Astrocyte (in vitro differentiated cells and primary cell): ENCODE measurements at regions not wholly inside any gene's neighbourhood (a gene's known extent, or its start where the extent isn't known, plus 50 kb on each side); places are given as distances from the start of the nearest gene placed in this dataset.

Experiments
- DNase-seq: peaks from one replicate; pipeline ENCODE4 v3.0.0-alpha.2; 2010; ENCODE audit warnings: low read depth
- FAIRE-seq: peaks from 2 replicates; lab custom pipeline; 2011; peaks lifted over from hg19 to GRCh38; lab: Jason Lieb, UNC
- H2AFZ ChIP-seq: 2 replicates; pipeline ENCODE4 v1.6.0; 2012; ENCODE audit warnings: low read depth, low read length, inconsistent platforms
- H3K27ac ChIP-seq: 2 replicates; pipeline ENCODE4 v1.5.1; 2011; ENCODE audit warnings: low read depth, low read length, inconsistent platforms
- H3K27me3 ChIP-seq: 2 replicates; pipeline ENCODE4 v1.6.0; 2011; ENCODE audit warnings: low read length, inconsistent platforms; ENCODE audit not compliant: insufficient read depth
- H3K36me3 ChIP-seq: 2 replicates; pipeline ENCODE4 v1.5.1; 2011; ENCODE audit warnings: low read length, inconsistent platforms; ENCODE audit not compliant: insufficient read depth
- H3K4me1 ChIP-seq: 2 replicates; pipeline ENCODE4 v1.5.1; 2011; ENCODE audit warnings: low read length, inconsistent platforms; ENCODE audit not compliant: insufficient read depth
- H3K4me2 ChIP-seq: 2 replicates; pipeline ENCODE4 v1.6.0; 2012; ENCODE audit warnings: low read length, inconsistent platforms
- H3K4me3 ChIP-seq: 2 replicates; pipeline ENCODE4 v1.5.1; 2011; ENCODE audit warnings: low read depth, mild to moderate bottlenecking, low read length, inconsistent platforms; ENCODE audit not compliant: insufficient read depth
- H3K79me2 ChIP-seq: 2 replicates; pipeline ENCODE4 v1.6.0; 2012; ENCODE audit warnings: mild to moderate bottlenecking, low read length, inconsistent platforms; ENCODE audit not compliant: insufficient read depth
- H3K9ac ChIP-seq: 2 replicates; pipeline ENCODE4 v1.6.0; 2012; ENCODE audit warnings: mild to moderate bottlenecking, low read length, inconsistent platforms
- H3K9me3 ChIP-seq: 2 replicates; pipeline ENCODE4 v1.5.1; 2012; ENCODE audit warnings: low read depth, mild to moderate bottlenecking, low read length, inconsistent platforms; ENCODE audit not compliant: insufficient read depth
- H4K20me1 ChIP-seq: 2 replicates; pipeline ENCODE4 v1.6.0; 2012; ENCODE audit warnings: low read length, inconsistent platforms; ENCODE audit not compliant: insufficient read depth
- H3K27ac Mint-ChIP-seq: one replicate; pipeline ENCODE4 v1.8.0; 2021; ENCODE audit warnings: mild to moderate bottlenecking, mixed read lengths; ENCODE audit not compliant: unreplicated experiment
- H3K27me3 Mint-ChIP-seq: one replicate; pipeline ENCODE4 v1.8.0; 2021; ENCODE audit warnings: low read depth, mixed read lengths; ENCODE audit not compliant: unreplicated experiment
- H3K36me3 Mint-ChIP-seq: one replicate; pipeline ENCODE4 v1.8.0; 2021; ENCODE audit warnings: low read depth, mixed read lengths; ENCODE audit not compliant: unreplicated experiment
- H3K4me1 Mint-ChIP-seq: one replicate; pipeline ENCODE4 v1.8.0; 2021; ENCODE audit warnings: low read depth, mixed read lengths; ENCODE audit not compliant: unreplicated experiment
- H3K4me3 Mint-ChIP-seq: one replicate; pipeline ENCODE4 v1.8.0; 2021; ENCODE audit warnings: mild to moderate bottlenecking, moderate library complexity, mixed read lengths; ENCODE audit not compliant: unreplicated experiment
- H3K9me3 Mint-ChIP-seq: one replicate; pipeline ENCODE4 v1.8.0; 2021; ENCODE audit warnings: mild to moderate bottlenecking, mixed read lengths; ENCODE audit not compliant: unreplicated experiment
- CTCF ChIP-seq: IDR thresholded peaks from 2 replicates; pipeline ENCODE4 v1.5.1; 2011; ENCODE audit warnings: low read depth, mild to moderate bottlenecking, inconsistent platforms, low read length, moderate library complexity; ENCODE audit not compliant: insufficient read depth
- EZH2 ChIP-seq: IDR thresholded peaks from 2 replicates; pipeline ENCODE4 v1.6.1; 2012; ENCODE audit warnings: mild to moderate bottlenecking, low read length, inconsistent platforms; ENCODE audit not compliant: insufficient read depth

GRCh38 chr2:176669398-176670174 lies 400.3 kb downstream of the MTX2 start:
- H3K4me2 ChIP-seq: no peak overlapping the region
- peaks cover 8% of the 10 kb centered on the region for H3K27me3 ChIP-seq
- H3K27ac ChIP-seq: no peak overlapping the region
- TF ChIP-seq EZH2: no peak
- DNase-seq (no peak), FAIRE-seq (peak; percentile 23)
- no peaks in the 10 kb centered on the region for H3K79me2 ChIP-seq
- no peaks in the 10 kb centered on the region for H4K20me1 ChIP-seq
- Mint-ChIP-seq H3K36me3 (no peaks in the 10 kb centered on the region), H3K4me3 (no peak overlapping the region), H3K4me1 (peaks cover 18% of the 10 kb centered on the region), H3K27ac (peak overlapping the region; percentile 13), H3K27me3 (no peaks in the 10 kb centered on the region), H3K9me3 (no peaks in the 10 kb centered on the region)
- H3K9ac ChIP-seq: no peak overlapping the region
- H3K4me1 ChIP-seq: no peaks in the 10 kb centered on the region
- no peaks in the 10 kb centered on the region for H3K9me3 ChIP-seq
- no peak overlapping the region for H3K4me3 ChIP-seq
- H3K36me3 ChIP-seq: no peaks in the 10 kb centered on the region
- H2AFZ ChIP-seq: no peak overlapping the region

DNA sequence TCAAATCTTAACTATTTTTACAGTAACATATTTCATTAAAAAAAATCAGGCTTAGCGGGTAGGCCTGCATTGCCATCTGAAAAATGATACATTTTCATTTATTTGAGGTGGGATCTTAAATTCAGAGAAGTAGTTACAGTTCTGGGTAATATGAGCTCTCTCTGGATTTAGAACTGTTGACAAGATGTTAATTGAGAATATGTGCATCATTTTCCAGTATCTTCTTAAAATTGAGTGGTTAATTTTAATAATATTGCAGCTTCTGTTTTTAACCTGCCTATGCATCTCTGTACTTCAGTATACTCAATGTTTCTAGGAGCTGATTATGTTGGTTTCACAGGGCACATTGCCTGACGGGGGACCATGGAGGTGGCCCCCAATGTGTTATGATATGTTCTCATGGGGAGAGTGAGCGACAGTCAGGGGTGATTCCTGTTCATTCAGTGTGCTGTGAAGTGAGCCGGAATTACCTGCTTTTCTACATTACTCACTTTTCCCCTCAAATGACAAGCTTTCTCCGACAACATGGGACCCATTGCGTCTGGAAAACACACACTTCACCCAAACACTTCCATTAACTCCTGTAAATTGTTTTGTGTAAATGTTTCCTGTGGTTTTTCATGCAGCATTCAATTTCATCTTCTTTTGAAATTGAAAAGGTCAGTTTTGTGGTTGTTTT lies 406.2 kb downstream of the MTX2 start:
- no peak for FAIRE-seq
- Histone ChIP-seq H3K79me2 (no peaks in the 10 kb centered on the region), H3K4me1 (no peaks in the 10 kb centered on the region), H2AFZ (no peak overlapping the region), H3K4me2 (no peak overlapping the region), H3K36me3 (no peaks in the 10 kb centered on the region), H3K27ac (no peak overlapping the region), H3K4me3 (no peak overlapping the region), H3K27me3 (peaks cover 2% of the 10 kb centered on the region), H3K9ac (no peak overlapping the region), H3K9me3 (no peaks in the 10 kb centered on the region), H4K20me1 (no peaks in the 10 kb centered on the region)
- H3K36me3 Mint-ChIP-seq: no peaks in the 10 kb centered on the region
- H3K27me3 Mint-ChIP-seq: no peaks in the 10 kb centered on the region
- DNase-seq: no peak
- H3K4me1 Mint-ChIP-seq: peaks cover 5% of the 10 kb centered on the region
- no peak overlapping the region for H3K4me3 Mint-ChIP-seq
- TF ChIP-seq CTCF: no peak
- no peak for TF ChIP-seq EZH2
- H3K27ac Mint-ChIP-seq: no peak overlapping the region
- no peaks in the 10 kb centered on the region for H3K9me3 Mint-ChIP-seq

DNA sequence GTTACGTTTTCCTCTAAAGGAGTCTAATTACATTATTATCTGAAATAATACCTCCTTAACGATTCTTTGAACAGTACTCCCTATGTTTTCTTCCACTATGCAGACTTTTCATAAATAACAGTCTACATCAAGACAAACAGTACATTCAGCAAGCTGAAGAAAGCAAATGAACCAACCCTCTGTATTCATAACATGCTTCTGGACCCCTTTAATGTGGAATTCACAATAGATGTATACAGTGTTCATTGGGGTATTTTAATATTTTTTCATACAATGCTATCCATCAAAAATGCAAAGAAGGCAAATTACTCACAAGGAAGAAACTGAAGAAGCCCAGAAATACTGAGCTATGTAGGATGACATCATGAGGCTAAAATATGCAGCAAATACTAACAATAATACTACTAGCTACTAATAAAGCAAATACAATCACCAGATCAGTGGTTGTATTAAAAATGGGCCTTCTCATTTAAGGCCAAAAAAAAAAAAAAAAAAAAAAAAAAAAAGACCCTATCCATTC lies 408.6 kb downstream of the MTX2 start:
- TF ChIP-seq EZH2 (no peak), CTCF (no peak)

More for the DNA sequence above, 408.6 kb downstream of the MTX2 start:
- H3K9me3 ChIP-seq: no peaks in the 10 kb centered on the region
- Mint-ChIP-seq H3K27me3 (no peaks in the 10 kb centered on the region), H3K9me3 (no peaks in the 10 kb centered on the region), H3K36me3 (no peaks in the 10 kb centered on the region), H3K4me1 (peaks cover 17% of the 10 kb centered on the region), H3K27ac (no peak overlapping the region), H3K4me3 (no peak overlapping the region)
- no peak for DNase-seq
- no peak overlapping the region for H2AFZ ChIP-seq
- H3K79me2 ChIP-seq: no peaks in the 10 kb centered on the region
- H3K27ac ChIP-seq: no peak overlapping the region
- no peak overlapping the region for H3K4me2 ChIP-seq
- H3K4me3 ChIP-seq: no peak overlapping the region
- no peaks in the 10 kb centered on the region for H3K27me3 ChIP-seq
- no peaks in the 10 kb centered on the region for H3K4me1 ChIP-seq
- no peak overlapping the region for H3K9ac ChIP-seq
- FAIRE-seq: no peak
- no peaks in the 10 kb centered on the region for H3K36me3 ChIP-seq
- no peaks in the 10 kb centered on the region for H4K20me1 ChIP-seq
